ENCODE measurements at regions not wholly inside any gene's neighbourhood (a gene's known extent, or its start where the extent isn't known, plus 50 kb on each side); places are given as distances from the start of the nearest gene placed in this dataset.

DNA sequence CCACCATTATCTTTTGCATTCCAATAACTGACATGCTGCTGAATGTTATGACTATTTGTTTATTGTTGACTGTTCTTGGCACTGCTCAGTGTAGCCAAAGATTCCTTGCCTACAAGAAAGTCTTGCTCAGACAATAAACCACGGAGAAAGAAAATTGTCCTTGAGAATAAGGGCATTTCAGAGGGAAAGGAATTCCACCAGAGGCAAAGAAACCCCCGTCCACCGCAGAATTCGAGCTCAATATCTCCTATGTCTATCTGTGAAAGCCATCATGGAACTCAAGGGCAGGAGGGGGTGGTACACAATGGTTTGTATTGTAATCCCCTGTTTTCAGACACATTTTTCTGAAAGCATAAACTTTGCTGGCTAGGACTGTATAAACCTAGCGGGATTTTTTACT lies 70.3 kb upstream of the ADAMTS16 start:
- Histone ChIP-seq H3K4me1 (ENCODE audit: control insufficient read depth, insufficient read depth, low read length) (no peaks in the 10 kb centered on the region), H3K27me3 (ENCODE audit: control insufficient read depth, insufficient read depth, low read length, poor library complexity, severe bottlenecking) (no peaks in the 10 kb centered on the region), H3K36me3 (ENCODE audit: control insufficient read depth, insufficient read depth, low read length) (no peaks in the 10 kb centered on the region), H3K9me3 (ENCODE audit: control insufficient read depth, low read length) (no peaks in the 10 kb centered on the region), H3K9ac (ENCODE audit: extremely low read depth, low read length, poor library complexity, severe bottlenecking) (no peak overlapping the region), H3K4me3 (ENCODE audit: low read length) (no peak overlapping the region), H3K27ac (ENCODE audit: low read depth, low read length) (no peak overlapping the region)
- Mint-ChIP-seq H3K27ac (no peak overlapping the region), H3K36me3 (ENCODE audit: low read depth) (no peaks in the 10 kb centered on the region), H3K4me1 (no peaks in the 10 kb centered on the region), H3K4me3 (no peak overlapping the region), H3K27me3 (ENCODE audit: insufficient read depth) (no peaks in the 10 kb centered on the region), H3K9me3 (peaks cover 3% of the 10 kb centered on the region)
- no peak for DNase-seq
- TF ChIP-seq, protein P1, sequence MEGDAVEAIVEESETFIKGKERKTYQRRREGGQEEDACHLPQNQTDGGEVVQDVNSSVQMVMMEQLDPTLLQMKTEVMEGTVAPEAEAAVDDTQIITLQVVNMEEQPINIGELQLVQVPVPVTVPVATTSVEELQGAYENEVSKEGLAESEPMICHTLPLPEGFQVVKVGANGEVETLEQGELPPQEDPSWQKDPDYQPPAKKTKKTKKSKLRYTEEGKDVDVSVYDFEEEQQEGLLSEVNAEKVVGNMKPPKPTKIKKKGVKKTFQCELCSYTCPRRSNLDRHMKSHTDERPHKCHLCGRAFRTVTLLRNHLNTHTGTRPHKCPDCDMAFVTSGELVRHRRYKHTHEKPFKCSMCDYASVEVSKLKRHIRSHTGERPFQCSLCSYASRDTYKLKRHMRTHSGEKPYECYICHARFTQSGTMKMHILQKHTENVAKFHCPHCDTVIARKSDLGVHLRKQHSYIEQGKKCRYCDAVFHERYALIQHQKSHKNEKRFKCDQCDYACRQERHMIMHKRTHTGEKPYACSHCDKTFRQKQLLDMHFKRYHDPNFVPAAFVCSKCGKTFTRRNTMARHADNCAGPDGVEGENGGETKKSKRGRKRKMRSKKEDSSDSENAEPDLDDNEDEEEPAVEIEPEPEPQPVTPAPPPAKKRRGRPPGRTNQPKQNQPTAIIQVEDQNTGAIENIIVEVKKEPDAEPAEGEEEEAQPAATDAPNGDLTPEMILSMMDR (conservative IDR thresholded peaks at IDR 0.05): no peak
- WGBS, 2 experiments (ENCODE audit: insufficient coverage in 1 of 2, insufficient read length in 1 of 2): 93 to 94% methylated on average over 2 to 5 of the region's 5 CpGs

DNA sequence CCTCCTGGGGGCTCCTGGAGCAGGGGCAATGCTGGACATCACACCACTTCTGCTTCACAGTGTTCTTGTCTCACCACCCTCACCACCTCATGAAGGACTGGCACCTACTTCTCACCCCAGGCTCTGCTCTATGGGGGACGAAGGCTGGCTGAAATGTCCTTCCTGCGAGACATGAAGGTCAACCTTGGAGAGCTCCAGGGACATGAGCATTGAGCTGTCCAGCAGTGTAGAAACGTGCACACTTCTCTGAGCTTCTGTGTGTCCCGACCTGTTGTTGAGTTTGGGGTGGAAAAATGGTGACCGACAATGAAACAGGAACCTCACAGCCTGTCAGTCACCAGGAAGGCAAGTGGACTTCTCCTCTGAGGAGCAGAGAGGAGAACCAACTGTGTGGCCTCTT lies 68.6 kb upstream of the ADAMTS16 start:
- no peak overlapping the region for H3K27ac ChIP-seq (ENCODE audit: low read depth, low read length)
- Mint-ChIP-seq H3K36me3 (ENCODE audit: low read depth) (no peaks in the 10 kb centered on the region), H3K4me1 (peaks cover 3% of the 10 kb centered on the region), H3K27ac (no peak overlapping the region), H3K4me3 (no peak overlapping the region), H3K9me3 (peaks cover 3% of the 10 kb centered on the region), H3K27me3 (ENCODE audit: insufficient read depth) (no peaks in the 10 kb centered on the region)
- H3K9me3 ChIP-seq (ENCODE audit: control insufficient read depth, low read length): no peaks in the 10 kb centered on the region
- no peak overlapping the region for H3K4me3 ChIP-seq (ENCODE audit: low read length)
- H3K27me3 ChIP-seq (ENCODE audit: control insufficient read depth, insufficient read depth, low read length, poor library complexity, severe bottlenecking): no peaks in the 10 kb centered on the region
- TF ChIP-seq, protein P1 (conservative IDR thresholded peaks at IDR 0.05): no peak
- WGBS, 2 experiments (ENCODE audit: insufficient coverage in 1 of 2, insufficient read length in 1 of 2): 92 to 97% methylated on average over 5 of the region's 5 CpGs
- no peaks in the 10 kb centered on the region for H3K36me3 ChIP-seq (ENCODE audit: control insufficient read depth, insufficient read depth, low read length)
- H3K4me1 ChIP-seq (ENCODE audit: control insufficient read depth, insufficient read depth, low read length): no peaks in the 10 kb centered on the region
- H3K9ac ChIP-seq (ENCODE audit: extremely low read depth, low read length, poor library complexity, severe bottlenecking): no peak overlapping the region
- DNase-seq: no peak

DNA sequence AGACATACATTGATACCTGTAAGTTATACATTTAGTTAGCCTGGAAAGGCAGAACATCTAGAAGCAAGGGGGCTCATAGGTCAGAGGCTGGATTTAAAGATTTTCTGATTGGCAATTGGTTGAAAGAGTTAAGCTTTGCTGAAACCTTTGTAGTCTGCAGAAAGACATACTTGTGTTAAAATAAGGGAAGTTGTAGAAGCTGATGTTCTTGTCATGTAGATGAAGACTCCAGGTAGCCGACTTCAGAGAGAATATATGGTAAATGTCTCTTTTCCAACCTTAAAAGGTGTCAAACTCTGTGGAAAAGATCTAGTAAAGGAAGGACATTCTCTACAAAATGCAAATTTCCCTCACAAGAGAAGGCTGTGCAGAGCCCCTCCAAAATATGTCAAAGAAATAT lies 62.9 kb upstream of the ADAMTS16 start:
- H3K36me3 ChIP-seq (ENCODE audit: control insufficient read depth, insufficient read depth, low read length): no peaks in the 10 kb centered on the region
- WGBS, 2 experiments (ENCODE audit: insufficient coverage in 1 of 2, insufficient read length in 1 of 2): 55 to 60% methylated on average over 1 of the region's 1 CpG
- H3K9me3 Mint-ChIP-seq: no peaks in the 10 kb centered on the region
- H3K4me3 Mint-ChIP-seq: no peak overlapping the region
- H3K4me3 ChIP-seq (ENCODE audit: low read length): no peak overlapping the region
- H3K4me1 Mint-ChIP-seq: peaks cover 3% of the 10 kb centered on the region
- no peaks in the 10 kb centered on the region for H3K9me3 ChIP-seq (ENCODE audit: control insufficient read depth, low read length)
- H3K27me3 ChIP-seq (ENCODE audit: control insufficient read depth, insufficient read depth, low read length, poor library complexity, severe bottlenecking): no peaks in the 10 kb centered on the region
- H3K36me3 Mint-ChIP-seq (ENCODE audit: low read depth): no peaks in the 10 kb centered on the region
- TF ChIP-seq, protein P1 (conservative IDR thresholded peaks at IDR 0.05): no peak
- no peak overlapping the region for H3K27ac Mint-ChIP-seq
- no peaks in the 10 kb centered on the region for H3K4me1 ChIP-seq (ENCODE audit: control insufficient read depth, insufficient read depth, low read length)
- H3K27ac ChIP-seq (ENCODE audit: low read depth, low read length): no peak overlapping the region
- DNase-seq: no peak
- H3K27me3 Mint-ChIP-seq (ENCODE audit: insufficient read depth): no peaks in the 10 kb centered on the region
- no peak overlapping the region for H3K9ac ChIP-seq (ENCODE audit: extremely low read depth, low read length, poor library complexity, severe bottlenecking)

Data from endodermal cell (in vitro differentiated cells).